HL-60 (cell line): ENCODE measurements at regions not wholly inside any gene's neighbourhood (a gene's known extent, or its start where the extent isn't known, plus 50 kb on each side); places are given as distances from the start of the nearest gene placed in this dataset.

Experiments used
- DNase-seq, 2 experiments: peaks; one replicate each; pipeline ENCODE4 v3.0.0-alpha.2; 2010 to 2020; ENCODE audit warnings: low read depth in 1 of 2, low spot score in 1 of 2
- H3K27ac ChIP-seq: fragments of 250-450 bp; sonication (Bioruptor Pico); replicated peaks from 2 replicates; pipeline ENCODE4 v1.5.1; 2020; ENCODE audit warnings: mild to moderate bottlenecking, moderate library complexity
- H3K27me3 ChIP-seq: fragments of 250-450 bp; sonication (Bioruptor Pico); 2 replicates; pipeline ENCODE4 v1.5.1; 2021; ENCODE audit warnings: mild to moderate bottlenecking, moderate library complexity; ENCODE audit not compliant: insufficient read depth, poor library complexity, severe bottlenecking
- H3K4me3 ChIP-seq: replicated peaks from 2 replicates; pipeline ENCODE4 v1.5.1; 2011; ENCODE audit warnings: mild to moderate bottlenecking, control low read depth, low read length; ENCODE audit not compliant: insufficient read depth
- GABPA ChIP-seq: IDR thresholded peaks from 2 replicates; pipeline ENCODE4 v1.6.1; 2012; ENCODE audit warnings: low read depth
- POLR2AphosphoS5 ChIP-seq: IDR thresholded peaks from 2 replicates; pipeline ENCODE4 v1.6.1; 2012; ENCODE audit warnings: low read depth
- SPI1 ChIP-seq: IDR thresholded peaks from 2 replicates; pipeline ENCODE4 v1.6.1; 2012; ENCODE audit warnings: low read depth, mild to moderate bottlenecking, borderline replicate concordance
- TF ChIP-seq, protein P1 (sequence below): IDR thresholded peaks from one replicate; pipeline ENCODE4 v1.5.1; 2011; ENCODE audit warnings: low read length, control low read depth, inconsistent platforms; ENCODE audit not compliant: insufficient read depth
- TF ChIP-seq, protein P2 (sequence below): IDR thresholded peaks from 2 replicates; pipeline ENCODE4 v1.6.1; 2012; ENCODE audit warnings: low read depth; ENCODE audit not compliant: insufficient replicate concordance

DNA sequence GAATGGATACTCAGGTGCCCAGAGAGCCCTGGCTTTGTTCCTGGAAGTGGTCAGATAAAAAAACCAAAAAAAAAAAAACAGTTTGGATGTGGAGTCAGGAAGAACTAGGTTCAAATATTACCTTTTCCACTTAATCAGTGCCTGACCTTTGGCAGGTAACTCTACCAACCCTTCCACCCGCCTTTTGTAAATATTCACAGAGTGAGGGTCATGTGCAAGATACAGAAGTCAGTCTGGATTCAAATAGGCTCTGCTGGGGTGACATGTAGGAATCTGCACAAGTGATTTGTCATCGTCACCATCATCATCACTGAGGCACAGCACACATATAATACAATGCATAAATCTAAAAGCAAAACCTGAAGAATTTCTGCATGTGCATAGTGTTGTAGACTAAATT lies 490.7 kb downstream of the MIAT start:
- peaks cover 2% of the 10 kb centered on the region for H3K27me3 ChIP-seq
- no peak overlapping the region for H3K27ac ChIP-seq
- TF ChIP-seq, protein P1, sequence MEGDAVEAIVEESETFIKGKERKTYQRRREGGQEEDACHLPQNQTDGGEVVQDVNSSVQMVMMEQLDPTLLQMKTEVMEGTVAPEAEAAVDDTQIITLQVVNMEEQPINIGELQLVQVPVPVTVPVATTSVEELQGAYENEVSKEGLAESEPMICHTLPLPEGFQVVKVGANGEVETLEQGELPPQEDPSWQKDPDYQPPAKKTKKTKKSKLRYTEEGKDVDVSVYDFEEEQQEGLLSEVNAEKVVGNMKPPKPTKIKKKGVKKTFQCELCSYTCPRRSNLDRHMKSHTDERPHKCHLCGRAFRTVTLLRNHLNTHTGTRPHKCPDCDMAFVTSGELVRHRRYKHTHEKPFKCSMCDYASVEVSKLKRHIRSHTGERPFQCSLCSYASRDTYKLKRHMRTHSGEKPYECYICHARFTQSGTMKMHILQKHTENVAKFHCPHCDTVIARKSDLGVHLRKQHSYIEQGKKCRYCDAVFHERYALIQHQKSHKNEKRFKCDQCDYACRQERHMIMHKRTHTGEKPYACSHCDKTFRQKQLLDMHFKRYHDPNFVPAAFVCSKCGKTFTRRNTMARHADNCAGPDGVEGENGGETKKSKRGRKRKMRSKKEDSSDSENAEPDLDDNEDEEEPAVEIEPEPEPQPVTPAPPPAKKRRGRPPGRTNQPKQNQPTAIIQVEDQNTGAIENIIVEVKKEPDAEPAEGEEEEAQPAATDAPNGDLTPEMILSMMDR = no peak
- TF ChIP-seq SPI1 = no peak
- TF ChIP-seq POLR2AphosphoS5 = no peak
- TF ChIP-seq GABPA = no peak
- TF ChIP-seq, protein P2, sequence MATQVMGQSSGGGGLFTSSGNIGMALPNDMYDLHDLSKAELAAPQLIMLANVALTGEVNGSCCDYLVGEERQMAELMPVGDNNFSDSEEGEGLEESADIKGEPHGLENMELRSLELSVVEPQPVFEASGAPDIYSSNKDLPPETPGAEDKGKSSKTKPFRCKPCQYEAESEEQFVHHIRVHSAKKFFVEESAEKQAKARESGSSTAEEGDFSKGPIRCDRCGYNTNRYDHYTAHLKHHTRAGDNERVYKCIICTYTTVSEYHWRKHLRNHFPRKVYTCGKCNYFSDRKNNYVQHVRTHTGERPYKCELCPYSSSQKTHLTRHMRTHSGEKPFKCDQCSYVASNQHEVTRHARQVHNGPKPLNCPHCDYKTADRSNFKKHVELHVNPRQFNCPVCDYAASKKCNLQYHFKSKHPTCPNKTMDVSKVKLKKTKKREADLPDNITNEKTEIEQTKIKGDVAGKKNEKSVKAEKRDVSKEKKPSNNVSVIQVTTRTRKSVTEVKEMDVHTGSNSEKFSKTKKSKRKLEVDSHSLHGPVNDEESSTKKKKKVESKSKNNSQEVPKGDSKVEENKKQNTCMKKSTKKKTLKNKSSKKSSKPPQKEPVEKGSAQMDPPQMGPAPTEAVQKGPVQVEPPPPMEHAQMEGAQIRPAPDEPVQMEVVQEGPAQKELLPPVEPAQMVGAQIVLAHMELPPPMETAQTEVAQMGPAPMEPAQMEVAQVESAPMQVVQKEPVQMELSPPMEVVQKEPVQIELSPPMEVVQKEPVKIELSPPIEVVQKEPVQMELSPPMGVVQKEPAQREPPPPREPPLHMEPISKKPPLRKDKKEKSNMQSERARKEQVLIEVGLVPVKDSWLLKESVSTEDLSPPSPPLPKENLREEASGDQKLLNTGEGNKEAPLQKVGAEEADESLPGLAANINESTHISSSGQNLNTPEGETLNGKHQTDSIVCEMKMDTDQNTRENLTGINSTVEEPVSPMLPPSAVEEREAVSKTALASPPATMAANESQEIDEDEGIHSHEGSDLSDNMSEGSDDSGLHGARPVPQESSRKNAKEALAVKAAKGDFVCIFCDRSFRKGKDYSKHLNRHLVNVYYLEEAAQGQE = no peak
- DNase-seq = no peak
- no peak overlapping the region for H3K4me3 ChIP-seq

DNA sequence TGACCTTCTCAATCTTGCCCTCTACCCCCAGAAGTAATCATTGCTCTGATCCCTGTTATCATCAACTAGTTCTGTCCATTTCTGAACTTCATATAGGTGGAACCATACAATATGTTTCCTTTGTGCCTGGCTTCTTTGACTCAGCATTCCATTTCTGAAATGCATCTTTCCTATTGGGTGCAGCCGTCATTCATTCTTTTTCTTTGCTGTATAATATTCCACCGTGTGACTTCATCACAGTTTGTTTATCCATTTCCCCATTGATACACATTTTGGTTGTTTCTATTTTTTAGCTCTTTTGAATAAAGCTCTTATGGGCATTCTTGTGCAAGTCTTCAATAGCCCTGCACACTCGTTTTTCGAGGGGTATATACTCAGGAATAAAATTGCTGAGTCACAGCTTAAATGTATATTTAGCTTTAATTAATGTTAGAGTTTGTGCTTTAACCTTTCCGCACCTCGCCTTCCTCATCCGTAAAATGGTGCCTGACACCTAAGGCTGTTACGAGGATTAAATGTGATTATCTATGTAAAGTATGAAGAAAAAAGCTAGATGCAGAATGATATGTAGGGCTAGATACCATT lies 491.6 kb downstream of the MIAT start:
- Histone ChIP-seq H3K4me3 (no peak overlapping the region), H3K27me3 (peaks cover 2% of the 10 kb centered on the region), H3K27ac (no peak overlapping the region)
- DNase-seq = no peak
- no peak for TF ChIP-seq POLR2AphosphoS5
- no peak for TF ChIP-seq SPI1
- TF ChIP-seq, protein P2 = no peak
- TF ChIP-seq, protein P1 = no peak
- no peak for TF ChIP-seq GABPA

DNA sequence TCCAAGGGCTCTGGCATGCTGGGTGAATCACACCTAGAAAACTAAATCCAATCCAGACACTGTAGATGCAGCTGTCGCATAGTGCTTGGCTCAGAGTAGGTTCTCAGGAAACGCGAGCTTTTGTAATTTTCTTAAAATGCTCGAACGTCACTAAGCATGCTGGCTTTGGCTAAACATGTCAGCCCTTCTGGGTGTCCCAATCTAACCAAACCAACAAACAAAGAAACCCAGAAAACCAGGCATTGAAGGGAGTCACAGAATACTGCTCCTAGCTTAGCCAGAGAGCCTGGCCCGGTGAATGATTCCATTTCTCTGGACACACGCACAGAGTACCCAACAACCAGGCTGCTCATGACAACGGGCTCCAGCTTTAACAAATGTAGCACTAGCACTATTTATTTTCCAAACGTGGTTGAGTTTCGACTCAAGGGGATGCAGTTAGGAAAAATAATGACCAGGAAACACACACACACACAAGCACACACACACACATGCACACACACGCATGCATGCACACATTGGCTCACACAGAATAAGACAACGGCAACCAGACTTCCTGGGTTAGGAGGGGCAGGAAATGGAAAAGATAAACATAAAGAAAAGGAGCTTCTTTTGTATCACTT lies 492.6 kb downstream of the MIAT start:
- Histone ChIP-seq H3K27ac (no peak overlapping the region), H3K27me3 (peaks cover 2% of the 10 kb centered on the region), H3K4me3 (no peak overlapping the region)
- DNase-seq = no peak
- TF ChIP-seq SPI1 = no peak
- TF ChIP-seq, protein P1 = no peak
- TF ChIP-seq GABPA = no peak
- TF ChIP-seq, protein P2 = no peak
- no peak for TF ChIP-seq POLR2AphosphoS5
